ENCODE measurements at regions not wholly inside any gene's neighbourhood (a gene's known extent, or its start where the extent isn't known, plus 50 kb on each side); places are given as distances from the start of the nearest gene placed in this dataset.
"Not testable (repeated sequence)": the region's sequence is repeated elsewhere in the genome, so short reads cannot be mapped to it uniquely, and the experiment has no call there.

DNA sequence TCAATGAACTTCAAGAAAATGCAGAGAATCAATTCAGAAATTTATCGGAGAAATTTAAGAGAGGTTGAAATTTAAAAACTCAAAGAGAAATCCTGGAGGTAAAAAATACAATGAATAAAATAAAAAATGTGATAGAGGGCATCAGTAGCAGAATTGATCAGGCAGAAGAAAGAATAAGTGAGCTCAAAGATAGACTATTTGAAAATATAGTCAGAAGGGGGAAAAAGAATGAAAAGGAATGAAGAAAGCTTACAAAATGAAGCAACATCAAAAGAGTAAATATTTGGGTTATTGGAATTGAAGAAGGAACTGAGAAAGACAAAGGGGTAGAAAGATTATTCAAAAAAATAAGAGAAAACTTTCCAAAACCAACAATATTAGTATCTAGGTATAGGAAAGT is 291.4 kb downstream of the SH2D4B start:
- DNase-seq (ENCODE audit: low spot score) (no peak), ATAC-seq (ENCODE audit: low read depth) (no peak)
- Histone ChIP-seq H3K9me3 (ENCODE audit: severe bottlenecking) (peaks cover 2% of the 10 kb centered on the region), H3K4me1 (ENCODE audit: insufficient read depth, poor library complexity, severe bottlenecking) (no peaks in the 10 kb centered on the region), H3K4me3 (ENCODE audit: severe bottlenecking) (no peak overlapping the region), H3K27ac (ENCODE audit: poor library complexity, severe bottlenecking) (no peak overlapping the region), H3K36me3 (ENCODE audit: low read depth) (no peaks in the 10 kb centered on the region), H3K27me3 (ENCODE audit: insufficient read depth, poor library complexity, severe bottlenecking) (no peaks in the 10 kb centered on the region)
- TF ChIP-seq, protein P1, sequence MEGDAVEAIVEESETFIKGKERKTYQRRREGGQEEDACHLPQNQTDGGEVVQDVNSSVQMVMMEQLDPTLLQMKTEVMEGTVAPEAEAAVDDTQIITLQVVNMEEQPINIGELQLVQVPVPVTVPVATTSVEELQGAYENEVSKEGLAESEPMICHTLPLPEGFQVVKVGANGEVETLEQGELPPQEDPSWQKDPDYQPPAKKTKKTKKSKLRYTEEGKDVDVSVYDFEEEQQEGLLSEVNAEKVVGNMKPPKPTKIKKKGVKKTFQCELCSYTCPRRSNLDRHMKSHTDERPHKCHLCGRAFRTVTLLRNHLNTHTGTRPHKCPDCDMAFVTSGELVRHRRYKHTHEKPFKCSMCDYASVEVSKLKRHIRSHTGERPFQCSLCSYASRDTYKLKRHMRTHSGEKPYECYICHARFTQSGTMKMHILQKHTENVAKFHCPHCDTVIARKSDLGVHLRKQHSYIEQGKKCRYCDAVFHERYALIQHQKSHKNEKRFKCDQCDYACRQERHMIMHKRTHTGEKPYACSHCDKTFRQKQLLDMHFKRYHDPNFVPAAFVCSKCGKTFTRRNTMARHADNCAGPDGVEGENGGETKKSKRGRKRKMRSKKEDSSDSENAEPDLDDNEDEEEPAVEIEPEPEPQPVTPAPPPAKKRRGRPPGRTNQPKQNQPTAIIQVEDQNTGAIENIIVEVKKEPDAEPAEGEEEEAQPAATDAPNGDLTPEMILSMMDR (IDR thresholded peaks at IDR 0.05; ENCODE audit: poor library complexity, severe bottlenecking): no peak

- H3K4me1 ChIP-seq (ENCODE audit: insufficient read depth, poor library complexity, severe bottlenecking): no peaks in the 10 kb centered on the region
- no peaks in the 10 kb centered on the region for H3K27me3 ChIP-seq (ENCODE audit: insufficient read depth, poor library complexity, severe bottlenecking)
- H3K27ac ChIP-seq (ENCODE audit: poor library complexity, severe bottlenecking): no peak overlapping the region
- ATAC-seq (ENCODE audit: low read depth) (no peak), DNase-seq (ENCODE audit: low spot score) (no peak)
- TF ChIP-seq, protein P1 (IDR thresholded peaks at IDR 0.05; ENCODE audit: poor library complexity, severe bottlenecking): no peak
- H3K9me3 ChIP-seq (ENCODE audit: severe bottlenecking): peaks cover 2% of the 10 kb centered on the region
- H3K36me3 ChIP-seq (ENCODE audit: low read depth): no peaks in the 10 kb centered on the region
- H3K4me3 ChIP-seq (ENCODE audit: severe bottlenecking): no peak overlapping the region
Observed at GRCh38 chr10:80829562-80829961, 291.9 kb downstream of the SH2D4B start.

- H3K4me3 ChIP-seq (ENCODE audit: severe bottlenecking); ATAC-seq (ENCODE audit: low read depth); H3K9me3 ChIP-seq (ENCODE audit: severe bottlenecking); H3K27me3 ChIP-seq (ENCODE audit: insufficient read depth, poor library complexity, severe bottlenecking); H3K36me3 ChIP-seq (ENCODE audit: low read depth); H3K4me1 ChIP-seq (ENCODE audit: insufficient read depth, poor library complexity, severe bottlenecking); DNase-seq (ENCODE audit: low spot score); H3K27ac ChIP-seq (ENCODE audit: poor library complexity, severe bottlenecking): not testable (repeated sequence)
Observed at GRCh38 chr10:80832693-80833092, 295.0 kb downstream of the SH2D4B start.

- ATAC-seq (ENCODE audit: low read depth) (0 out of 3 replicates have a peak, but pooled peaks have one; percentile 21), DNase-seq (ENCODE audit: low spot score) (no peak)
- TF ChIP-seq, protein P1 (IDR thresholded peaks at IDR 0.05; ENCODE audit: poor library complexity, severe bottlenecking): peak; percentile 31
Observed at GRCh38 chr10:80855348-80855971, 317.8 kb downstream of the SH2D4B start.

DNA sequence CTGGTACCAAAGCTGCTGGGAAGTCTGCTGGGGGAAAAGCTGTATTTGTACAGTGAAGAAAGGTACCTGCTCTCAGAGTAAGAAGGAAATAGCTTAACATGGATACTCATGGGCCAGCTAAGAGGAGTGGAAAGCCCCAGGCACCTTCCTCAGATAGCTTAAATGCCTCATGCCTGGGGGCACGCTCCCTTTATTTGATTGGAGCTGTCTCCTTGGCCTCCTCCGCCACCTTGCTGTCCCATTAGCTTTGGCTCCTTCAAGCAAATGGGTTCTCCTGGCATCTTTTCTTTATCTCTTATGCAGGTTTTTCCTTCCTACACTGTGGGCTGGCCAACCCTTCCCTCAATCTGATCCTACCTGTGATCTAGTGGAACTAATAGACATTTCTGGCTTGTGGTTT is 318.5 kb downstream of the SH2D4B start:
- Histone ChIP-seq H3K27me3 (ENCODE audit: insufficient read depth, poor library complexity, severe bottlenecking) (no peaks in the 10 kb centered on the region), H3K9me3 (ENCODE audit: severe bottlenecking) (no peaks in the 10 kb centered on the region), H3K4me3 (ENCODE audit: severe bottlenecking) (no peak overlapping the region), H3K4me1 (ENCODE audit: insufficient read depth, poor library complexity, severe bottlenecking) (no peaks in the 10 kb centered on the region), H3K36me3 (ENCODE audit: low read depth) (no peaks in the 10 kb centered on the region), H3K27ac (ENCODE audit: poor library complexity, severe bottlenecking) (no peak overlapping the region)
- ATAC-seq (ENCODE audit: low read depth): no peak
- TF ChIP-seq, protein P1 (IDR thresholded peaks at IDR 0.05; ENCODE audit: poor library complexity, severe bottlenecking): no peak
- DNase-seq (ENCODE audit: low spot score): no peak

More at GRCh38 chr10:80855348-80855971, 317.8 kb downstream of the SH2D4B start:
- no peak overlapping the region for H3K4me3 ChIP-seq (ENCODE audit: severe bottlenecking)
- no peaks in the 10 kb centered on the region for H3K9me3 ChIP-seq (ENCODE audit: severe bottlenecking)
- no peaks in the 10 kb centered on the region for H3K36me3 ChIP-seq (ENCODE audit: low read depth)
- no peaks in the 10 kb centered on the region for H3K27me3 ChIP-seq (ENCODE audit: insufficient read depth, poor library complexity, severe bottlenecking)
- no peaks in the 10 kb centered on the region for H3K4me1 ChIP-seq (ENCODE audit: insufficient read depth, poor library complexity, severe bottlenecking)
- H3K27ac ChIP-seq (ENCODE audit: poor library complexity, severe bottlenecking): no peak overlapping the region

GRCh38 chr10:80859279-80859678 is 321.6 kb downstream of the SH2D4B start:
- not testable (repeated sequence) for H3K9me3 ChIP-seq (ENCODE audit: severe bottlenecking); H3K27ac ChIP-seq (ENCODE audit: poor library complexity, severe bottlenecking); H3K36me3 ChIP-seq (ENCODE audit: low read depth); ATAC-seq (ENCODE audit: low read depth); H3K4me1 ChIP-seq (ENCODE audit: insufficient read depth, poor library complexity, severe bottlenecking); DNase-seq (ENCODE audit: low spot score); H3K27me3 ChIP-seq (ENCODE audit: insufficient read depth, poor library complexity, severe bottlenecking); H3K4me3 ChIP-seq (ENCODE audit: severe bottlenecking)

All from RWPE2 (cell line).